ACC112 (cell line): ENCODE measurements at regions not wholly inside any gene's neighbourhood (a gene's known extent, or its start where the extent isn't known, plus 50 kb on each side); places are given as distances from the start of the nearest gene placed in this dataset.

ENCODE experiments used
- H2AFZ ChIP-seq: fragments of 200-600 bp; sonication (generic); one replicate; pipeline ENCODE4 v1.6.0; 2017; ENCODE audit warnings: antibody characterized with exemption, low read length; ENCODE audit not compliant: unreplicated experiment
- H3K27ac ChIP-seq: fragments of 200-600 bp; sonication (generic); 2 replicates; pipeline ENCODE4 v1.5.1; 2014; ENCODE audit warnings: low read depth, mild to moderate bottlenecking, antibody characterized with exemption, low read length, moderate library complexity
- H3K27me3 ChIP-seq: fragments of 200-600 bp; sonication (generic); 2 replicates; pipeline ENCODE4 v1.6.1; 2014; ENCODE audit warnings: mild to moderate bottlenecking, antibody characterized with exemption, low read length, moderate library complexity, mixed read lengths; ENCODE audit not compliant: insufficient read depth
- H3K36me3 ChIP-seq: fragments of 200-600 bp; sonication (generic); 2 replicates; pipeline ENCODE4 v1.6.1; 2016; ENCODE audit warnings: mild to moderate bottlenecking, antibody characterized with exemption, low read length, moderate library complexity, mixed read lengths; ENCODE audit not compliant: insufficient read depth
- H3K4me1 ChIP-seq: fragments of 200-600 bp; sonication (generic); one replicate; pipeline ENCODE4 v1.6.1; 2016; ENCODE audit warnings: low read length, mixed read lengths; ENCODE audit not compliant: insufficient read depth, unreplicated experiment, control insufficient read depth
- H3K4me3 ChIP-seq: fragments of 200-600 bp; sonication (generic); 2 replicates; pipeline ENCODE4 v1.5.1; 2014; ENCODE audit warnings: mild to moderate bottlenecking, low read depth, low read length
- H3K79me2 ChIP-seq: fragments of 200-600 bp; sonication (generic); one replicate; pipeline ENCODE4 v1.6.0; 2016; ENCODE audit warnings: low read length; ENCODE audit not compliant: control insufficient read depth, unreplicated experiment, insufficient read depth

GRCh38 chr1:39110325-39110851 lies 84.2 kb downstream of the NDUFS5 start:
- H3K79me2 ChIP-seq = peaks cover 84% of the 10 kb centered on the region
- H3K27ac ChIP-seq = peak overlapping the region; percentile 93
- H2AFZ ChIP-seq = no peak overlapping the region
- peak overlapping the region; percentile 19 for H3K4me3 ChIP-seq
- no peaks in the 10 kb centered on the region for H3K27me3 ChIP-seq
- no peaks in the 10 kb centered on the region for H3K36me3 ChIP-seq
- H3K4me1 ChIP-seq = peaks cover 48% of the 10 kb centered on the region

DNA sequence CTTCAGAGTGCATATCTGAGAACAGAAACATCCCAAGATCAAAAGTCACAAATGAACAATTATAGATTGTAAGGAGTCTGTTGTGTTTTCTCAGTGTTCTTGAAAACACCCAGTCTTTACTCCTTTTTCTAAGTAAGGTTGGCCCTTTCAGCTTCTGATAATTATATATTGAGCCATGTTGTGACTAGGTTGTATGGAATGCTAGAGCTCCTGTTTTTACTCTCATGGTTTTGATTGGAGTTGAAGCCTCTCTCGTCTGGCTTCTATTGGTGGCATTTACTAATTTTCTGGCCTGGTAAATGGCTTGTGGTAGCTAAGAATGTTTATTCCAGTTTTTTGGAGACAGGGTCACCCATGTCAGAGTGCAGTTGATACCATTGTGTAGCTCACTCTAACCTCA lies 84.7 kb downstream of the NDUFS5 start:
- H3K4me3 ChIP-seq = peak overlapping the region; percentile 19
- no peaks in the 10 kb centered on the region for H3K27me3 ChIP-seq
- H3K79me2 ChIP-seq = peaks cover 84% of the 10 kb centered on the region
- H3K27ac ChIP-seq = peak overlapping the region; percentile 93
- H3K4me1 ChIP-seq = peaks cover 53% of the 10 kb centered on the region
- no peak overlapping the region for H2AFZ ChIP-seq
- H3K36me3 ChIP-seq = no peaks in the 10 kb centered on the region

GRCh38 chr1:39113109-39113743 lies 87.1 kb downstream of the NDUFS5 start:
- H3K4me1 ChIP-seq = peaks cover 59% of the 10 kb centered on the region
- H3K27me3 ChIP-seq = no peaks in the 10 kb centered on the region
- H3K27ac ChIP-seq = no peak overlapping the region
- no peak overlapping the region for H3K4me3 ChIP-seq
- H3K79me2 ChIP-seq = peaks cover 84% of the 10 kb centered on the region
- no peak overlapping the region for H2AFZ ChIP-seq
- H3K36me3 ChIP-seq = no peaks in the 10 kb centered on the region

- Histone ChIP-seq H2AFZ (no peak overlapping the region), H3K79me2 (peaks cover 76% of the 10 kb centered on the region), H3K4me1 (peaks cover 45% of the 10 kb centered on the region), H3K27me3 (no peaks in the 10 kb centered on the region), H3K27ac (peak overlapping the region; percentile 58), H3K4me3 (peak overlapping the region; percentile 32; the same call in 1 of the 2 replicates), H3K36me3 (no peaks in the 10 kb centered on the region)
Observed at GRCh38 chr1:39115271-39116110, 89.0 kb upstream of the MACF1 start.

DNA sequence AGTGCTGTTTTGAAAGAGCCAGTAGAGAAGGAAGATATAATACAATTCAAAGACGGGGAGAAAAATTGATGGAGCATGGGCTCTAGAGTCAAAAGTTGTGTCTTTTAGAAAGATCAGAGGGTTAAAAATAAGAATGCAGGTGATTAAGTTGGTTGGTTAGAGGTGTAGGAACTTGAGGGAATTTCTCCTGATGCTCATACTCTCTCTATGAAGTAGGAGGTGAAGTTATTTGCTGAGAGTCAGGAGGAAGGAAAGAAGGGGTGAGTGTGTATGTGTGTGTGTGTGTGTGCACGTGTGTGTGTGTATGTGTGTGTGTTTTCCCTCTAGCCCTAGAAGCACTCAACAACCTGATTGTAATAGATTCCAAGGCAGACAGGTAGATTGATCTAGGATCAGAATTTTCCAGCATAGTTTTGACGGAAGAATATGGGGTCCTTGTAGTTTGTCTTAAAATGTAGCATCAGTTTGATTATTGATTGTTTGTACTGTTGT lies 88.3 kb upstream of the MACF1 start:
- no peak overlapping the region for H2AFZ ChIP-seq
- H3K4me1 ChIP-seq = peaks cover 39% of the 10 kb centered on the region
- no peak overlapping the region for H3K4me3 ChIP-seq
- H3K27me3 ChIP-seq = no peaks in the 10 kb centered on the region
- H3K27ac ChIP-seq = no peak overlapping the region
- no peaks in the 10 kb centered on the region for H3K36me3 ChIP-seq
- peaks cover 77% of the 10 kb centered on the region for H3K79me2 ChIP-seq

DNA sequence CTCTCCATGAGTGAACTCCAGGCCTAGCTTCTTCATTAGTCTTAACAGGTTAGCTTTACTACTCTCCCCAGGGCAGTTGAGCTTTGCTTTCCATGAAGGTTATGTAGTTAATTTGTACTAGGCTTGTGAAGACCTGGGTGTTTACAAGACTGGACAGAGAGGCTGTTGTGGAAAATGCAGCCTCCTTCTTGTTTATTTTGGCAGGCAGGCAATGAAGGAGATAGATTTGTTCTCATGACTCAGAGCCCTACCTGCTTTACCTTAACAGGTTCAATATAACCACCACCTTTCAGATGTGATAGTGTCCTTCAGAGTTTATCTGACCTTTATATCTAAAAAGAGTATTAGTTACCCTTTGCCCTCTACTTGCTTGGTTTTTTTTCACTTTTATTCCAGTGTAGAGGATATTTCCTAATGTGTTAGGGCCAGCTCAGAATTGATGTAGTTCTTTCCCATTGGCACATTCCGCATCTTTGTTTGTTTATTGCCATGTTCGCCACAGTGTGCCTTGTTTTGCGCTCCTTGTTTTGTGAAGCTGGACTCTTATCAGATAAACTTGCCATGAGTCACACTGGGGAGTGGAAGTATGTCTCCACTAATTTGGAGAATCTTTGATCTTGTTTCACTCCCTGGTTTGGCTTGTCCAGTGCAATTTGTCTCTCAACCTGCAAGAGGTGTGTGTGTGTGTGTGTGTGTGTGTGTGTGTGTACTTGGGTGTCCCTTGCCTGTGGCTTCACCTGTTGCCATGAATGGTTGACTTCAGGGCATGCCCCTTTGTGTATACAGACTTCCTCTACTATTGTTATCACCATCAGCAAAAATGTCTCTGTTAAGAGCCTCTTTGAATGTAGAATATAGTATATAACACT lies 87.4 kb upstream of the MACF1 start:
- peaks cover 72% of the 10 kb centered on the region for H3K79me2 ChIP-seq

DNA sequence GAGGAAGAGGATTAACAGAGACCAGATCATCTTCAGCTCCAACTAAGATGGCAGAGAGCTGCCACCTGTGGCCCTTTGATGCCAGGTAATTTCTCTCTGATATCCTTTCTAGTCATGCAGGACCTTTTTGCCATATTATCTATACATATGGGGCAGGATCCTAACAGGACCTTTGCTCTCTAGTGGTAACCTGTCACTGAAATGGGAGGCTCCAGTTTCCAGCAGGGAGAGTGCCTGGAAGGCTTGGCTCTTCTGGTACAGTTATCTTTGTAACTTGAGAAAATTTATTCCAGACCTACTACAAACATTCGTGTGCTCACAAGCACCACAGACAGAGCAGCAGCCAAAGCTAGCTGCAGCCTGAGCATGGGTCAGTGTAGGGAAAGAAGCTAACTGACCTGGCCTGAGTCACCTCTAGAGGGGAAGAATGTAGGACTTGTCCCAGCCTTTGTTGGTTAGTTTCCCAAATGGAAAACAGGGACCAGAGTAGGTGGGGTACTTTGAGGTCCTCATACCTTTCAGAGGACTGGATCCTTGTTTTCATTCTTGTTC lies 86.5 kb upstream of the MACF1 start:
- Histone ChIP-seq H3K4me1 (peaks cover 39% of the 10 kb centered on the region), H3K27me3 (no peaks in the 10 kb centered on the region), H2AFZ (no peak overlapping the region), H3K4me3 (no peak overlapping the region), H3K79me2 (peaks cover 66% of the 10 kb centered on the region), H3K27ac (no peak overlapping the region), H3K36me3 (no peaks in the 10 kb centered on the region)

More for the DNA sequence above, 87.4 kb upstream of the MACF1 start:
- Histone ChIP-seq H2AFZ (no peak overlapping the region), H3K27me3 (no peaks in the 10 kb centered on the region), H3K36me3 (no peaks in the 10 kb centered on the region), H3K4me1 (peaks cover 39% of the 10 kb centered on the region), H3K4me3 (no peak overlapping the region), H3K27ac (no peak overlapping the region)

DNA sequence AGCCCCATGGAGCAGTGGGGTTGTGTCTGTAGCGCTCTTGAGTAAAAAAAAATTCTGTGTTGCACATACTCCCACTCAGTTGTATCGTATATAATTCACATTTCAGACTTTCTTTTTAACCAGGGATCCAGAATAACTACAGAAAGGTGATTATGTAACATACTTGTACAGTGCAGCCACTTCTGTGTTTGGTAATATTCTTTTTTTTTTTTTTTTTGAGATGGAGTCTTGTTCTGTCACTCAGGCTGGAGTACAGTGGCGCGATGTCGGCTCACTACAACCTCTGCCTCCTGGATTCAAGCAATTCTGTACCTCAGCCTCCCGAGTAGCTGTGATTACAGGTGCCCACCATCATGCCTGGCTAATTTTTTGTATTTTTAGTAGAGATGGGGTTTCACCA lies 82.4 kb upstream of the MACF1 start:
- Histone ChIP-seq H3K4me3 (no peak overlapping the region), H3K36me3 (no peaks in the 10 kb centered on the region), H3K4me1 (peaks cover 14% of the 10 kb centered on the region), H3K27ac (no peak overlapping the region), H2AFZ (no peak overlapping the region), H3K27me3 (no peaks in the 10 kb centered on the region), H3K79me2 (peaks cover 32% of the 10 kb centered on the region)

- no peak overlapping the region for H3K4me3 ChIP-seq
- no peak overlapping the region for H2AFZ ChIP-seq
- H3K4me1 ChIP-seq = peaks cover 21% of the 10 kb centered on the region
- peaks cover 21% of the 10 kb centered on the region for H3K79me2 ChIP-seq
- H3K36me3 ChIP-seq = no peaks in the 10 kb centered on the region
- H3K27ac ChIP-seq = no peak overlapping the region
- H3K27me3 ChIP-seq = no peaks in the 10 kb centered on the region
Observed at GRCh38 chr1:39124282-39124681, 80.2 kb upstream of the MACF1 start.

DNA sequence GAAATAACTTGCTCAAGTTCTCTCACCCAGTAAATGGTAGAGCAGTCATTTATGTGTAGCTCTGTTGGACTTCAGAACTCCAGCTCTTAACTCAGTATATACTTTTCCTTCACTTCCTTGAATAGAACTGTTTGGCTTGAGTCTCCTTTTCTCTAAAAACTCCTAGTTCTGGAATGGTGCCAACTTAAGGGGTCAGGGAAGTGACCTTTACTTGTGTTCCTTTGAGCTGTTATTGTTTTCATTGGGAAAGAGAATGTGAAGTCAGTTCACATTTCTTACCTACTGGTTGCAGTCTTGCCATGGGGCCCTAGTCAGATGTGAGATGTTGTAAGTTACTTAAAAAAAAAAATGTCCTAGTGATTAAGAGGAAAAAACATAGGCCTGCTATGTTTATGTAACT lies 77.0 kb upstream of the MACF1 start:
- Histone ChIP-seq H3K79me2 (peaks cover 35% of the 10 kb centered on the region), H3K4me3 (no peak overlapping the region), H3K27ac (peak overlapping the region; percentile 66), H3K36me3 (no peaks in the 10 kb centered on the region), H2AFZ (no peak overlapping the region), H3K4me1 (peaks cover 51% of the 10 kb centered on the region), H3K27me3 (no peaks in the 10 kb centered on the region)
